Forelimb muscle (tissue), 1 donor: ENCODE measurements at regions not wholly inside any gene's neighbourhood (a gene's known extent, or its start where the extent isn't known, plus 50 kb on each side); places are given as distances from the start of the nearest gene placed in this dataset.
"Not testable (repeated sequence)": the region's sequence is repeated elsewhere in the genome, so short reads cannot be mapped to it uniquely, and the experiment has no call there.

Source experiments
- DNase-seq: peaks from one replicate; pipeline ENCODE4 v3.0.0-alpha.2; 2013; ENCODE audit warnings: low read depth

- DNase-seq, result no peak
Observed at GRCh38 chr12:114864837-114865551, 181.0 kb upstream of the TBX3 start.

- no peak for DNase-seq
Observed at GRCh38 chr12:114863911-114864310, 179.9 kb upstream of the TBX3 start.

GRCh38 chr12:114860969-114861368 lies 177.0 kb upstream of the TBX3 start:
- no peak for DNase-seq

DNA sequence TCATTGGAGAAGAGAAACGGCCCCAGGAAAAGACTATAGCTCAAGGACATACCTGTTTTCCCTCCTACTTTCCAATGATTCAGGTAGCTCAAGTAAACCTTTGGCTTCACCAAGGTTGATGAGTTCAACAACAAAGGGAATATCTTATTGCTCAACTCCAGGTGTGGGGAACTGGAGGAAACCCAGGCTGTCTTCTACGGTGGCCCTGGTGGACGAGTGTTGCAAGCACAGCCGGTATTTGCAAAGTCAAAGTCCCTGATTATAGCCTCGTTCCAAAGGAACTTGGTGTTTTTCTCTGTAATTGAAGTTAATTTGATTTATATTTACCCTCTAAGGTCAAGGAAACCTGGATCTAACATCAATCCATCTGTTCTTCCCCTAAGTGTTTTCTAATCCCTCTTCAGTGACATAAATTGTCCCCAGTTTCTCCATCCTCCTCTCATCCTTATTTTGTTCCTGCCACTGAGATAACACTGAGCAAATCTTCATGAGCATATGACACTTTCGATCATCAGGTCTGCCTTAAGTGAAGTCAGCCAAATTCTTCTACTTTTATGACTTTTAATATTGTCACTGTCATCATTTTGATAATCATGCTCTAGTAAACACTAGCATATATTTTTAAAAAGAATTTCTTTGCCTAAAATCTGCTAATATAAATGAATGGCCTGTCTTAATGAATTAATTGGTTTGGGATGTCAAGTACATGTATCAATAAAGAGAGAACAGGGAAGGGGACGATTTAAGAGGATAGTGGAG lies 174.6 kb upstream of the TBX3 start:
- no peak for DNase-seq

DNA sequence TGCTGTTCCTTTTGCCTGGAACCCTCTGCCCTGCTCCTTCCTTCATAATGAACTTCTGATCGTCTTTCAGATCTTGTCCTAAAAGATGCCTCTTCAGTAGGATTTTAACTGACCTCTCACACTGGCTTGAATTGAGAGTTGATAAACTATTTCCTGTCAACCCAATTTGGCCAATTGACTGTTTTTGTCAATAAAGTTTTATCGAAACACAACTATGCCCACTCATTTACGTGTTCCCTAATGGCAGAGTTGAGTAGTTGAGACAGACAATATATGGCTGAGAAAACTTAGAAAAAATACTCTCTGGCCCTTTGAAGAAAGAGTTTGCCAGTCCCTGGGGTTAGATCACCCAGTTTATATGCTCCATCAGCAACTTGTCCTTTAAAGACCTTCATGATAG lies 171.7 kb upstream of the TBX3 start:
- DNase-seq, result no peak

DNA sequence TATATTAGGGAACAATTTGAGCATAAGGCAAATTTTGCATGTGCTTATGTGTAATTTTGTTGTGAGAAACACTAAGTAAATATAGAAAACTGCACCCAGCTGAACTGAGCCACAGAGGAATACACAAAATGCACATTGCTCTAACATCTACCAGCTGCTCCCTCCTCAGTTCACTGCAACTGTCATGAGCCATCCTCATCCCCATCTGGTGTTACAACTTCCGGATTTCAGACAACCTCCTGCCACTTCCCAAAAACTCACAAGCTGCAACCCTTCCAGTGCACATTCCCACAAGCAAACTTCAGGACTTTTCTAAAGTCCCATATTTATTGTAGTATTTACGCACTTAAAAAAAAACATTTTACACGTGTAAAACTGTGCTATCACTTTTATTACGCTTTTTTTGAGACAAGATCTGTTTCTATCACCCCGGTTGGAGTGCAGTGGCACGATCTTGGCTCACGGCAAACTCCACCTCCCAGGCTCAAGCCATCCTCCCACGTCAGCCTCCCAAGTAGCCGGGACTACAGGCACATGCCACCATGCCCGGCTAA lies 169.1 kb upstream of the TBX3 start:
- DNase-seq, result no peak

GRCh38 chr12:114851981-114852380 lies 168.0 kb upstream of the TBX3 start:
- DNase-seq, result no peak

GRCh38 chr12:114850661-114851275 lies 166.8 kb upstream of the TBX3 start:
- no peak for DNase-seq

- DNase-seq, result no peak
Observed at GRCh38 chr12:114848666-114849065, 164.7 kb upstream of the TBX3 start.

GRCh38 chr12:114847441-114848035 lies 163.6 kb upstream of the TBX3 start:
- no peak for DNase-seq

DNA sequence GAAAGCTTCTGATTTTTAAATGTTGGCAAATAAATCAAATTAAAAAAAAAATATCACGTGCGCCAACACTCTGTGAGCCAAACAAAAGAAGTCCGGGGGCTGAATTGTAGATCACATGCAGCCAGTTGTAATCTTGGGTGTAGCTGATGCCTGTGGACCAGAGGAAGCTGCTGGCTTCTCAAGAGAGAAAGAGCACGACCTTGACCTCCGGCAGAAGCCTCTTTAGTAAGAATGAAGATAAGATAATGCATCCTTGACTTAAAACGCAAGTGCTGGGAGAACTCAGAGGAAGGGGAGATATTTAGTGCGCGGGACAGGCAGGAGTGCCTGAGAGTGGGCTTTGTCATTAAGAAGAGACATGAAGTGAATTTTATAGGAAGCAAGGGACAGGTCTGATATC lies 162.8 kb upstream of the TBX3 start:
- DNase-seq, result no peak

- DNase-seq, result no peak
Observed at GRCh38 chr12:114841557-114842251, 157.7 kb upstream of the TBX3 start.

DNA sequence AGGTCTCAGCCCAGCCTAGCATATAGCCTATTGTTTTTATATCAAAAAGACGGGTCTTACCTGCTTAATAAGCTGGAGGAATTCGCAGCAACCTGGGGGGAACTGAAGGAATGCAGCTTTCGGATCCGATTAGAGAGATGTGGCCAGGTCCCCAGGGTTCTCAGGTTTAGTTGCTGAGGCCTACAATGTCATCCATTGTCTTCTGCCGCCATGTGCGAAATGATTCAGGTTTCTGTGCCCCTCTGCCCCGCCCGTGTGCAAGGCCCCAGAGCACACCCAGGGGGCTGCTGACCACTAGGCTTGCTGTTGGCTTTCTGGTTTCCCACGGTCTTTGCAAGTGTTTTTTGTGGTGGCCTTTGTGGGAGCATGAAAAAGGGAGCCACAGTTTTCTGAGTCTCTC lies 154.5 kb upstream of the TBX3 start:
- no peak for DNase-seq

DNA sequence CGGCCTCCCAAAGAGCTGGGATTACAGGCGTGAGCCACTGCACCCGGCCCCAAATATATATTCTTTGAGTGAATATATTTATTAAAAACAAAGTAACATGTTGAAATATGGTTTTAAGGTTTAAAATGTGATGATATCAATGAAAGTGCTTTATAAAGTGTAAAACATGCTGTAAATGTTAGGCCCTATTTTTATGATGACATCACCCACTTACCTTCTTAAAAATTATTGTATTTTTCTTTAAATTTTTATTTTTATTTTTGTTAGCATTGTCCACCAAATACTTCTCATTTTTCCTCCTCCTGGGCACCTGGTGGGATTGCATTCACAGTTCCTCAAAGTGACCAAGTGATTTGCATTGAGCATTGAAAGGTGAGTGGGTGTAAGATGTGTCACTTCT lies 152.6 kb upstream of the TBX3 start:
- no peak for DNase-seq

GRCh38 chr12:114835031-114835430 lies 151.1 kb upstream of the TBX3 start:
- DNase-seq, result no peak

GRCh38 chr12:114834621-114835020 lies 150.6 kb upstream of the TBX3 start:
- no peak for DNase-seq

GRCh38 chr12:114829833-114830232 lies 145.9 kb upstream of the TBX3 start:
- no peak for DNase-seq

DNA sequence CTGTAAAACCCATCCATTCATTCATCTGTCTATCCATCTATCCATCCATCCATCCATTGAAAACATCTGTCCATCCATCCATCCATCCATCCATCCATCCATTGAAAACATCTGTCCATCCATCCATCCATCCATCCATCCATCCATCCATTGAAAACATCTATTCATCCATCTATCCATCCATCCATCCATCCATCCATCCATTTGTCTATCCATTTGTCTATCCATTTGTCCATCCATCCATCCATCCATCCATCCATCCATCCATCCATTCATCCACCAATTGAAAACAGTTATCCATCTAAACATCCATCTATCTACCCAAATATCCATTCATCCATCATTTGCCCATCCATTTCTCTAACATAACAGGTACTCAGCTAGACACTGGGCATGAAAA lies 145.3 kb upstream of the TBX3 start:
- not testable (repeated sequence) for DNase-seq

GRCh38 chr12:114827461-114827860 lies 143.5 kb upstream of the TBX3 start:
- DNase-seq, result no peak

- no peak for DNase-seq
Observed at GRCh38 chr12:114826244-114826643, 142.3 kb upstream of the TBX3 start.

GRCh38 chr12:114823724-114824123 lies 139.7 kb upstream of the TBX3 start:
- DNase-seq, result no peak

DNA sequence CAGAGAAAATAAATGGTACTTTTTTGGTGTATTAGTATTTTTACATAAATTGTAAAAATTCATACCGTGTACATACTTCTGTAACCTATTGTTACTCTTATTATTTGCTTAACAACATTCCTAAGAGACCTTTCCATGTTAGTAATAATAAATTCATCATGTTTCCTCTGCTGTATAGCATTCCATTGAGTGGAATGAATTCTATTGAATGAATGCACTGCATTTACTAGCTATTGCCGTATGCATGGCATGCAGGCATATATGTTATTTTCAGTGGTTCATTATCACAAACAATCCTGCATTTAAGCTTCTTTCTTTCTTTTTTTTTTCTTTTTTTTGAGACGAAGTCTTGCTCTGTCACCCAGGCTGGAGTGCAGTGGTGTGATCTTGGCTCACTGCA lies 137.6 kb upstream of the TBX3 start:
- DNase-seq, result no peak
